ENCODE measurements at regions not wholly inside any gene's neighbourhood (a gene's known extent, or its start where the extent isn't known, plus 50 kb on each side); places are given as distances from the start of the nearest gene placed in this dataset.

- Histone ChIP-seq H3K36me3 (ENCODE audit: control insufficient read depth in 2 of 2, insufficient read depth in 1 of 2, low read length in 2 of 2) (no peaks in the 10 kb centered on the region), H3K9me3 (ENCODE audit: control insufficient read depth, insufficient read depth, low read depth, low read length) (no peaks in the 10 kb centered on the region), H3K4me3 (ENCODE audit: low read depth, low read length) (no peak overlapping the region), H3K4me1 (ENCODE audit: control insufficient read depth, insufficient read depth, low read length) (no peaks in the 10 kb centered on the region), H3K27ac (ENCODE audit: extremely low read depth, low read depth, low read length) (no peak overlapping the region)
- TF ChIP-seq ZNF660 (tag by site-specific recombination; IDR thresholded peaks at IDR 0.05) = no peak
- TF ChIP-seq ZNF514 (tag by site-specific recombination; IDR thresholded peaks at IDR 0.05) = no peak
- TF ChIP-seq ZNF423 (tag by site-specific recombination; IDR thresholded peaks at IDR 0.05) = no peak
- TF ChIP-seq ZNF335 (tag by site-specific recombination; conservative IDR thresholded peaks at IDR 0.05) = no peak
- TF ChIP-seq ZNF521 (tag by site-specific recombination; IDR thresholded peaks at IDR 0.05) = no peak
- no peak for TF ChIP-seq KLF8 (tag by site-specific recombination; IDR thresholded peaks at IDR 0.05)
- TF ChIP-seq ZNF449 (tag by site-specific recombination; IDR thresholded peaks at IDR 0.05) = no peak
- TF ChIP-seq ZNF830 (tag by site-specific recombination; IDR thresholded peaks at IDR 0.05; ENCODE audit: low read depth) = no peak
- TF ChIP-seq ZNF843 (tag by site-specific recombination; IDR thresholded peaks at IDR 0.05) = no peak
- no peak for TF ChIP-seq ZNF311 (tag by site-specific recombination; IDR thresholded peaks at IDR 0.05; ENCODE audit: borderline replicate concordance)
- CTCF ChIA-PET = interaction anchor here (0.6 kb wide), 1 partner anchor 15 kb away, joined by 3 read pairs; no protein-coding TSS in a partner anchor
- POLR2A ChIA-PET = no interaction called here
Measured at GRCh38 chr2:23058435-23058834, 326.5 kb upstream of the KLHL29 start.

GRCh38 chr2:23065210-23065609 lies 319.8 kb upstream of the KLHL29 start:
- Histone ChIP-seq H3K27ac (ENCODE audit: extremely low read depth, low read depth, low read length) (no peak overlapping the region), H3K4me3 (ENCODE audit: low read depth, low read length) (no peak overlapping the region), H3K36me3 (ENCODE audit: control insufficient read depth in 2 of 2, insufficient read depth in 1 of 2, low read length in 2 of 2) (no peaks in the 10 kb centered on the region), H3K4me1 (ENCODE audit: control insufficient read depth, insufficient read depth, low read length) (0 out of 2 replicates have a peak, but pooled peaks cover 2% of the 10 kb centered on the region), H3K9me3 (ENCODE audit: control insufficient read depth, insufficient read depth, low read depth, low read length) (no peaks in the 10 kb centered on the region)
- TF ChIP-seq GFI1B (tag by site-specific recombination; IDR thresholded peaks at IDR 0.05) = no peak
- no peak for TF ChIP-seq BCL11B (tag by site-specific recombination; IDR thresholded peaks at IDR 0.05; ENCODE audit: low read depth)
- no peak for TF ChIP-seq ZNF354C (tag by site-specific recombination; IDR thresholded peaks at IDR 0.05; ENCODE audit: borderline replicate concordance, low read depth)
- no peak for TF ChIP-seq ZNF155 (tag by site-specific recombination; IDR thresholded peaks at IDR 0.05)
- TF ChIP-seq ZNF610 (tag by site-specific recombination; IDR thresholded peaks at IDR 0.05; ENCODE audit: borderline replicate concordance) = no peak
- TF ChIP-seq ZBTB21 (tag by site-specific recombination; IDR thresholded peaks at IDR 0.05) = no peak
- TF ChIP-seq ZSCAN18 (tag by site-specific recombination; IDR thresholded peaks at IDR 0.05) = no peak
- no peak for TF ChIP-seq ZNF549 (tag by site-specific recombination; IDR thresholded peaks at IDR 0.05)
- TF ChIP-seq ZNF174 (tag by site-specific recombination; IDR thresholded peaks at IDR 0.05) = no peak
- no peak for TF ChIP-seq SCRT1 (tag by site-specific recombination; IDR thresholded peaks at IDR 0.05; ENCODE audit: borderline replicate concordance)
- no peak for TF ChIP-seq ZNF776 (tag by site-specific recombination; IDR thresholded peaks at IDR 0.05; ENCODE audit: borderline replicate concordance)
- ChIA-PET POLR2A (no interaction called here), CTCF (no interaction called here)

- Histone ChIP-seq H3K27ac (ENCODE audit: extremely low read depth, low read depth, low read length) (no peak overlapping the region), H3K4me1 (ENCODE audit: control insufficient read depth, insufficient read depth, low read length) (0 out of 2 replicates have a peak, but pooled peaks cover 2% of the 10 kb centered on the region), H3K9me3 (ENCODE audit: control insufficient read depth, insufficient read depth, low read depth, low read length) (no peaks in the 10 kb centered on the region), H3K36me3 (ENCODE audit: control insufficient read depth in 2 of 2, insufficient read depth in 1 of 2, low read length in 2 of 2) (no peaks in the 10 kb centered on the region), H3K4me3 (ENCODE audit: low read depth, low read length) (no peak overlapping the region)
- CTCF ChIA-PET = no interaction called here
- POLR2A ChIA-PET = no interaction called here
- TF ChIP-seq ZNF324 (tag by site-specific recombination; IDR thresholded peaks at IDR 0.05) (no peak), ZNF747 (tag by site-specific recombination; IDR thresholded peaks at IDR 0.05) (no peak), ZNF202 (tag by site-specific recombination; IDR thresholded peaks at IDR 0.05; ENCODE audit: borderline replicate concordance) (no peak), RBAK (tag by site-specific recombination; IDR thresholded peaks at IDR 0.05) (no peak), ZNF398 (tag by site-specific recombination; IDR thresholded peaks at IDR 0.05) (no peak), ZFP3 (tag by site-specific recombination; IDR thresholded peaks at IDR 0.05; ENCODE audit: low read depth) (no peak), ZNF521 (tag by site-specific recombination; IDR thresholded peaks at IDR 0.05) (no peak), ZNF488 (tag by site-specific recombination; IDR thresholded peaks at IDR 0.05) (no peak), ZNF623 (tag by site-specific recombination; IDR thresholded peaks at IDR 0.05) (no peak), ZSCAN23 (tag by site-specific recombination; IDR thresholded peaks at IDR 0.05) (no peak)
Measured at GRCh38 chr2:23065936-23066335, 319.0 kb upstream of the KLHL29 start.

Measured in HEK293 (cell line).